GM11168 (cell line): ENCODE measurements at regions not wholly inside any gene's neighbourhood (a gene's known extent, or its start where the extent isn't known, plus 50 kb on each side); places are given as distances from the start of the nearest gene placed in this dataset.

Experiments used
- in situ Hi-C: fragments of 300-500 bp; cut with MboI; formaldehyde crosslinking; loops from one replicate; pipeline ENCODE4 v1.12.0; 2022; ENCODE audit warnings: low sequenced_read_pairs; ENCODE audit not compliant: unreplicated experiment

- in situ Hi-C loops, result no loop called here
Observed at GRCh38 chr10:78475437-78475836, 441.8 kb downstream of the RPS24 start.

DNA sequence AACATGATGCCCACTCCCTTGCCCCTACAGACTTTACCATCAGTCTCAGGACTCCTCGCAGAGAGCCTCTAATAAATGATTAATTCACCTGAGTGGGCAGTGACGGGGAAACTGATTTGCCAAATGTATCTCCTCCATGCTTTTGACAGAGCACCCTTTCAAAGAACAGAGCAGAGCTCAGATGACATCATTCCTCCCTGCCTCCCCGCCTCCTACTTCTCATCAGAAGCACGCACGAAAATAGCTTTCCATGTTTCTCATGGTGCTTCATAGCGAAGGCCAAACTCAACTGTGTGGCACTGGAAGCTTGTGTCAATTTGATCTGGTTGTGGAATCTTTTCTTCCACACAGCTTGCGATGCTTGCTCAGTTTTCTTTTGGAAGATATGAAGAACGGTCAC is 442.5 kb downstream of the RPS24 start:
- in situ Hi-C loops, result no loop called here

DNA sequence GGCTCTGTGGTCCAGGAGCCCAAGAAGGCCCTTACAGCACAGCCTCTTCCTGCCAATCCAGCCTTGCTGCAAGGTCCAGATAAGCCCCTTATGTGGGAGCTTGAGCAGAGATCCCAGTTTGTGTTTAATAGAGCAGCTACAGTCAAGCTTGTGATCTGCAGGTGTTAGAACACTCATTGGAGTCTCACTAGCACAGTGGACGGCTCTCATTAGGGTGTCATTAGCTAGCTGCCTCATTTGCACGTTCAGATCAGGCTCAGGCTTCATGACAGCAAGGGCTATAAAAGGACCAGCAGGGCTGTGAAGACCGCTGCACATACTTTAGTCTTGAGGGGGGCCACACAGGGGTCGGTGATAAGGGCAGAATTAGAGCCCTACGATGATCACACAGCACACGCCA is 443.2 kb downstream of the RPS24 start:
- in situ Hi-C loops, result no loop called here

GRCh38 chr10:78478919-78479318 is 445.3 kb downstream of the RPS24 start:
- in situ Hi-C loops, result no loop called here

DNA sequence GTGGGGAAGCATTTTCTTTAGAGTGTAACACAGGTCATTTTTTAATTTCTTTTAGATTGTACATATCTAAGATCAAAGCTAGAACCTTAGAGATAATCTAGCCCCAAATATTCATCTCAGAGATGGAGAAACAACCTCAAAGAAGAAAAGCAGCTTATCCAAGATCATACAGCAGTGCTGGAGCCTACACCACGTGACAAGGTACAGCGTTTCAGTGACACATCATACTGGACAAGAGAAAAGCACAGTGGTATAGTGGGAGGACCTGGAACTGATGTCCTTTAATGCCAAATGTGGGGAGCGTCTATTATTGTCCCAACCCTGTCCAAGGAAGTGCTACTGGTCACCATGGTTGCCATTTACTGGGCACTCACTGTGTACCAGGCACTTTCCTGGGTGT is 445.8 kb downstream of the RPS24 start:
- in situ Hi-C loops, result no loop called here

GRCh38 chr10:78481842-78482241 is 448.2 kb downstream of the RPS24 start:
- in situ Hi-C loops, result no loop called here

DNA sequence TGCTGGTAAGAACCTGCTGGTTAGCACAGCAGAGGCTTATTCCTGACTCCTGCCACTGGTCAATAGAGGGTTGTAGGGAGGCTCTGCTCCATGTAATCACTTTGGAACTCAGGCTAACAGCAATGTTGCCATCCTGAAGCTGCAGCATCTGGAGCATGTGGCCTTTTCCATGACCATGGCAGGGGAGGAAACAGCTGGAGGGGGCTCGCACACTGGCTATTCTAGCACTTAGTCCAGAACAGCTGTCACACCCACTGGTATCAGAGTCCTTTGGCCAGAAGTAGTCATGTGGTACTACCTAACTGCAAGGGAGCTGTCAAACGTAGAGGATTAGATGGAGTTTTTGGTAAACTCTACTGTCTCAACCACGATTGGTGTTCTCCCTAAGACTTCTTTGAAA is 450.0 kb downstream of the RPS24 start:
- in situ Hi-C loops, result no loop called here

- in situ Hi-C loops, result no loop called here
Observed at GRCh38 chr10:78489034-78489433, 455.4 kb downstream of the RPS24 start.

DNA sequence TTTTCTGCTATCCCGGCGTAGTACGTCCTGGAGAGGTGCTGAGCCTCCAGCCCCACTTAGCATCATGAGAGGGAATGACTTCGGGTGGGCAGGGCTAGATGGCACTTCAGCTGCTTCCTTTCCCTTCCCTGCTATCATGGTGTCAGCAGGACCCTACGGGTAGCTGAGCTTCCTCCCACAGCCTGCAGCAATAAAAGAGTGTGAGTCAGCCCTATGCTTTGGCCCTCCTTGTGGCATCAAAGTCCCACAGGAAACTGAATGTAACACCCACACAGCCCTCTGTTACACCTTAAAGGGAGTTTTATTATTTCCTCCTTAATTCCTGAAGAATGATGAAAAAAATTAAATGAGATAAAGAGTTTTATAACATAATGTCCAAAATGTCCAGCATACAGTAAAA is 458.1 kb downstream of the RPS24 start:
- in situ Hi-C loops, result no loop called here

DNA sequence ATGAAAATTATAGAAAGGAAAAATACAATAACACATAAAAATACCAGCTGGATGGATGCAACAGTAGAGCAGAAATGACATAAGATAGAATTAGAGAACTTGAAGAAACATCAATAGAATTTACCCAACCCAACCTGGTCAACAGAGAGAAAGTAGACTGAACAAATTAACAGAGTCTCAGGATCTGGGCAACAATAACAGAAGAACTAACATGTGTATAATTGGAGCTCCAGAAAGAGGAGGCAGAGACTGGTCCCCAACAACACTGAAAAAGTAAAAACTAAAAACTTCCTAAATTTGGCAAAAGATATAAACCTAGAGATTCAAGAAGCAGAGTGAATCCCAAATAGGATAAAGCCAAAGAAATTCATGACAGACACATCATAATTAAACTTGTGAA is 458.8 kb downstream of the RPS24 start:
- in situ Hi-C loops, result no loop called here

DNA sequence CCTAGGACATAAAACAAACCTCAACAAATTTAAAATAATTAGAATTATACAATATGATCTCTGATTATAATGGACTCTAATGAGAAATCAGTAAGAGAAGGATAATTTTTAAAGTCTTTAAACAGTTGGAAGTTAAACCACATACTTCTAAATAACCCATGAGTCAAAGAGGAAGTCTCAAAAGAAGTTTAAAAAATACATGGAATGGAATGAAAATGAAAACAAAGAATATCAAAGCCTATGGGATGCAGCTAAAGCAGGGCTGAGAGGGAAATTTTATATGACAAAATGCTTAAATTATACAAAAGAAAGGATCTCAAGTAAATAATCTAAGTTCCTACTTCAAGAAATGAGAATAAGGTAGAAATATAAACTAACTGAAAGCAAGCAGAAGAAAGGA is 460.5 kb downstream of the RPS24 start:
- in situ Hi-C loops, result no loop called here

DNA sequence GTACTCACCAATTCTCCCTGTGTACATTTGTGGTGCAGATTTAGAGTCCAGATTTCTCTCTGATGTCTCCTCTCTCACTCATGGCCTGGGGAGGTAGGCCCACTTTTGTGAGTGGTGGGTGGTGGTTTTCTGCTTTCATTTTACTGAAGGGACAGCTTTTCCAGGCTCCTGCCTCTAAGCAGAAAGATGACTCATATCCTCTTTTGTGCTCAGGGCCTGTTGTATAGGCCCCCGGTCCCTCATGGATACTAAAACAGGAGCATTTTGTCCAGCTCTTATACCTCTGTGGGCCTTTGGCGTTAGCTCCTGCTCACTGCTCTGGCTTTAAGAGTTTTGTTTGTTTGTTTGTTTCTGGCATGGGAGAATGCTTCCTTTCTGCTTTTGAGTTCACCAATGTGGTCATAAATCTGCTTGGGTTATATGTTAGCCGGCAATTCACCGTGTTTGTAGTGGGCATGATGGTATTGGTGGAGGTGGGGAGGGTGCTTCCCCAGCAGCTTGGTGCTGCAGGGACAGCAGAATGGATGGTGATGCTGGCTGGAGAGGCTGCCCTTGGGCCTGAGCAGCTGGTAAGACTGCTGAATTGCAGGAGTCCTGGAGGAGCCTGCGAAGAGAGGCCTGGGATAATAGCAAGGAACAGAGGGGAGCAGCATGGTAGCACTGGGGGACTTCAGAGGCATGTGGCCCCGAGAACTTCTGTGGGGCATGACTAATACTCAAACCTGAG is 468.7 kb downstream of the RPS24 start:
- in situ Hi-C loops, result no loop called here

DNA sequence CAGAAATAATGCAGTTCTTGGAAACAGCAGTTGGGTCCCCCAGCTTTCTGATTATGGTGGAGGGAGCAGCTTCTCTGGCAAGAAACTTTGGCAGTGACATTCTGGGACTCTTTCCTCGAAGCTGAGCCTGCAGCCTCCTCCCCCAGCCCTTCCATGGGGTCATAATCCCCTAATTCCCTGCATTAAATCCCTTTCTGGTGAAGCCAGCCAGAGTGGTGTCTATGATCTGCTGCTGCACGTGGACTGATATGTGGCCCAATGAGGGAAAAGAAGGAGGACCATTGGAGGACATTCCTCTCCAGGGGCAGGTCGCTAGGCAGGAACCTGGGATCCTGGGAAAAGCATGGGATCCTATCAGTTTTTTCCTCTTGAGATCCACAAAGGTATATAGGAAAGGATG is 470.5 kb downstream of the RPS24 start:
- in situ Hi-C loops, result no loop called here

- in situ Hi-C loops, result no loop called here
Observed at GRCh38 chr10:78505657-78506056, 472.0 kb downstream of the RPS24 start.

DNA sequence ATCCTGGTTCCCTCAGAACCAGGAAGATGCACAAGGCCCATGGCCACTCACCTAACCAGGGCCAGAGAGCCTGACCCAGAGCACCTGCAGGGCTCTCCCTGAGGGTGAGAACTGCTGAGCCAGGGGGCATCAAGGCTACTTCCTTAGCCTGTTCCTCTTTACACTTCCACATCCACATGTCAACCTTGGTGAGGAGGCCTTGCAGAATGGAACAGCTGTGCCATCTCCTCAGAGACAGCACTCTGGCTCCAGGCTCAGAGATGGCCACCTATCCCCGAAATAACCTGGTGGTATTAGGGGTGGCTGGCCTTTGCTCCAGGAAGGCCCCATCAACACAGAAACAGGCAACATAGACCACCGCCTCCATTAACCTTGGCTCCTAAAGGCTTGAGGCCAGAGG is 473.0 kb downstream of the RPS24 start:
- in situ Hi-C loops, result no loop called here

DNA sequence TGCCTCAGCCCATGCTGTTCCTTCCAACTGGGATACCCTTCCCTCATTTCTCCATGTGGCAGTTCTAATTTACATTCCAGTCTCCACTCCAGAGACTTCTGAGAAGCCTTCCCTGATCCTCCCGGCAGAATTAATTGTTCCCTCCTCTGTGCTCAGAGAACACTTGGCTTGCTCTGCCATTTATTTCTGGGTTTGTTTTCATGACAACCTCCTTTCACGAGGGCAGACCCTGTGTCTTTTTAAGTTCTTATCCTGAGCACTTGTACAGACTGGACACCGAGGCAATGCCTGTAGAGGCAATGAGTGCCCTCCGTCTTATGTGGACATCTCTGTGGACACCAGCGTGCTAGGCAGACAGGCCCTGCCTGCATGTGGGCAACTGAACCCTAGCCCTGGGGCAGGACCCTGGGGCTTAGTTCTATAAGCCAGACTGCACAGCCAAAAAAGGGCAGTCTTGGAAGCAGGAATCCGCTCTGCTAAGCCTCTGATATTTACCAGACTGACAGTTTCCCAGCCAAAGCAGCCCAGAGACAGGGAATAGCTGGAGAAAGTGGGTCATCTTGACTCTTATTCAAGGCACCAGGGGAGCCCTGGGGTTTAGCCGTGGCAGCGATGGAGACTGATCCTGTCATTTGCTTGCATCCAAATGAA is 474.0 kb downstream of the RPS24 start:
- in situ Hi-C loops, result no loop called here

- in situ Hi-C loops, result no loop called here
Observed at GRCh38 chr10:78508955-78509748, 475.5 kb downstream of the RPS24 start.

GRCh38 chr10:78510566-78511323 is 477.1 kb downstream of the RPS24 start:
- in situ Hi-C loops, result no loop called here

- in situ Hi-C loops, result no loop called here
Observed at GRCh38 chr10:78511324-78512204, 477.9 kb downstream of the RPS24 start.

GRCh38 chr10:78512205-78512550 is 478.5 kb downstream of the RPS24 start:
- in situ Hi-C loops, result no loop called here
